GM19239 (cell line): ENCODE measurements at regions not wholly inside any gene's neighbourhood (a gene's known extent, or its start where the extent isn't known, plus 50 kb on each side); places are given as distances from the start of the nearest gene placed in this dataset.

ENCODE experiments used
- DNase-seq: peaks from one replicate; pipeline ENCODE4 v3.0.0; 2011; ENCODE audit warnings: low spot score; ENCODE audit not compliant: insufficient read length
- FAIRE-seq: peaks from 2 replicates; lab custom pipeline; 2011; peaks lifted over from hg19 to GRCh38; lab: Jason Lieb, UNC

DNA sequence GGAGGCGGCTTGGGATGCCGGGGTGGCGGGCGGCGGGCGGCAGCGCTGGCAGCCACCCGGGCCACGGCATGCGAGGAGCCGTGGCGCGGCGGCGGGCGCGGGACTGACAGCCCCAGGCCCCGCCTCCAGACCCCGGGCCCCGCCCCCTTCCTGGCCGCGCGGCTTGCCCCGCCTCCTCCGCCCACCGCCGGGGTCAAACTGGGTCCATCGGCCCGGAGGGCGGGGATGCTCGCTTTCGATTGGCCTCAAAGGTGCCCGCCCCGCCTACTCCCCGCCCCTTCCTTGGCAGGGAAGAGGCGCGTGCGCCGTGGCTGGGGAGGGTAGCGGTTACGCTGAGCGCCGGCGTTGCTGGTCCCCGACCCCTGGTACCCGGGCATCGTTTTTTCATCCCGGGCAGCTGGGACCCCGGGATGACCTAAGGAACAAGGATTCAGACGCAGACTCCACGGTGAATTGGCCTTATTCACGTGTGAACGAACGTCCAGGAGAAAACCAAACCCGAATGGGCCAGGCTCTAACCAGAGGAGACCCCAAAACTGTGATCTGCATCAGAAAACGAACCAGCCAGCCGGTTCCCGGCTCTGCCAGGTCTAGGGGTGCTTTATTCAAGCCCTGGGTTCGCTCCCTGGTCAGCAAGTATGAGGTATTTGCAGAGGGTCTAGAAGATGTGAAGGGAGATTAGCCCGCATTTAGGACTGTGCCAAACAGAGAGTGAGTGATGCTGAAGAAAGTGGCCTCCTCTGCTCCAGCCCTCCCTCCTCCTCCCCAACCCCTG is 117.2 kb upstream of the GUCA2B start:
- DNase-seq (peak; percentile 97), FAIRE-seq (peak; percentile 89)

DNA sequence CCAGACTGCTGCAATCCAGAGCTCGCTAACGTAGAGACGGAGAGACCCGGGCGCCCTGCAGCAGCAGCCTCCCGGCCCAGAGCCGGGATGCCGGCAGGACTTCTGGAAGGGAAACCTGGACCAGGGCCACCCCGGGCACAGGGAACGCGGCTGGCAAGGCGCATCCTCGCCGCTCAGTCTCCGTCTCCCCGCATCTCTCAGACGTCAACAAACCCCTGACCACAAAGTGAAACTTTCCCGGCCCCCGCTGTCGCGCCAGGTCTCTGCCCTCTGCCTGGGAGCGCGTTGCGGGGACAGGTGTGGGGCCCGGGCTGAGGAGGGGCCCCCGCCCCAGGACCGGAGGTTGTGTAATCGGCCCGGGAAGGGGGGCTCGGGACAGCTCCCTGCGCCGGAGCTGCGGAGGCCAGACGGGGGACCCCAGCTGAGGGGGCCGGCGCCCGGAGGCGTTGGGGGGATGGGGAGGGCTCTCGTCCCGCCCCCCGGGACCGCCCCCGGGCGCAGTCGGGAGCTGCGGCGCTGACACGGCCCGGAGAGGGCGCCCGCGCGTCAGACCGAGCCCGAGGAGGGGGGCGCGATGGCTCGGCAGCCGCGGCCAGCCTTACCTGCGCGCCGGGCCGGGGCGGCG is 116.6 kb upstream of the HIVEP3 start:
- DNase-seq: peak; percentile 65
- no peak for FAIRE-seq

DNA sequence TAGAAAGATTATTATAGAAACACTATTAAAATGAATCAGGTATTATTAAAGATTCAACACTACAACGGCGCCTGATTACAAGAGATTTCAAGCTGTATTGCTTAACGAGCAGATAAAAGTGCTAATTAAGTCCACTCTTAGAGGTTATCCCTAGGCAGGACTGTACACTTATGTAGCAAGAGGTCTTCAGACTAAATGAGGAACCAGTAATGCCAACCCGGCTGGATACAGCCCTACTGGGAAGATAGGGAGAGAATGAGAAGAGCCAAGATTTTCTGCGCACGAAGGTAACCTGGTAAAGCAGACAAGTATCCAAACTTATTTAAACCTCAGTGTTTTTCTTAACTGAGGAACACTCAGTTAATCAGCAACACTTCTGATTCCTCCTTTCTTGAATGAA is 115.7 kb upstream of the HIVEP3 start:
- no peak for DNase-seq
- FAIRE-seq: no peak

DNA sequence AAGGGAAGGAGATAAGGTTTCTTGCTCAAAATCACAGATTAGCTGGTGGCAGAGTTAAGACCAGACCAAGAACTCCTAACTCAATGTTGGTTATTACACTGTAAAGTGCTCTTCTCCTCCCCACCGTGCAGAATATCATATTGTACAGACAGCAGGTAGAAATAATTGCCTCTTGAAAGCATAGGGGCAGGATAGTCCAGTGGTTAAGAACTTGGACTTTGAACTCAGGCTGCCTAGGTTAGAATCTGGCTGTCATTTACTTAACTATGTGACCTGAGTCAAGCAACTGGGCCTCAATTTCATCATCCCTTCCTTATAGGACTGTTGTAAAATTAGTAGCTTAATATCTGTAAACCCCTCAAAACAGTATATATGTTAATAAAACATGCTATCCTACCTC is 114.9 kb upstream of the HIVEP3 start:
- FAIRE-seq: peak; percentile 26
- no peak for DNase-seq

DNA sequence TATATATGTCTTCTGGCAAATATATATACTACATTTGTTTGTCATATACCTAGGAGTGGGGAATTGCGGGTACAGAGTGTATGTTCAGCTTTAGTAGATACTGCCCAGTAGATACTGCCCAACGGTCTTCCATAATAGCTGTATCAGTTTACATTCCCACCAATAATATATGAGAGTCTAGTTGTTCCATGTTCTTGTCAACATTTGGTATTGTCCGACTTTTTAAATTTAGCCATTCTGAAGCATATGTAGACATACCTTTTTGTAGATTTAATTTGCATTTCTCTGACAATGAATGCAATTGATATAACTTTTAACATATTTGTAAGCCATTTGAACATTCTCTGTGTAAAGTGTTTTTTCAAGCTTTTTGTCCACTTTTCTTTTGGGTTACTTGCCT is 99.0 kb upstream of the HIVEP3 start:
- DNase-seq (no peak), FAIRE-seq (no peak)

DNA sequence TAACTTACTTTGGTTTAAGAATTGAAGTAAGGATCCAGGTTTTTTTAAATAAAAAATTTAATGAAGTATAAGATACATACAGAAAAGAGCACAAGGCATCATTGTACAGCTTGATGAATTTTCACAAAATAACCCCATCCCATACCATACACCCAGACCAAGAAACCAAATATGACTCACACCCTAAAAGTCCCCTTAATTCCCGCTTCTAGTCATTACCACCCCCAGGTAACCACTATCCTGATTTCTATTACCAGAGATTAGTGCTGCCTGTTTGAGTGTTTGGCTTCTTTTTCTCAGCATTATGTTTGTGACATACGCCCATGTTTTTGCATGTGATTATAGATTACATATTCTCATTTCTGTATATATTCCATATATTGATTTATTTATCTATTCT is 98.5 kb upstream of the HIVEP3 start:
- DNase-seq (no peak), FAIRE-seq (peak; percentile 87)

GRCh38 chr1:42014823-42015222 is 96.1 kb upstream of the HIVEP3 start:
- FAIRE-seq (peak; percentile 35), DNase-seq (no peak)

DNA sequence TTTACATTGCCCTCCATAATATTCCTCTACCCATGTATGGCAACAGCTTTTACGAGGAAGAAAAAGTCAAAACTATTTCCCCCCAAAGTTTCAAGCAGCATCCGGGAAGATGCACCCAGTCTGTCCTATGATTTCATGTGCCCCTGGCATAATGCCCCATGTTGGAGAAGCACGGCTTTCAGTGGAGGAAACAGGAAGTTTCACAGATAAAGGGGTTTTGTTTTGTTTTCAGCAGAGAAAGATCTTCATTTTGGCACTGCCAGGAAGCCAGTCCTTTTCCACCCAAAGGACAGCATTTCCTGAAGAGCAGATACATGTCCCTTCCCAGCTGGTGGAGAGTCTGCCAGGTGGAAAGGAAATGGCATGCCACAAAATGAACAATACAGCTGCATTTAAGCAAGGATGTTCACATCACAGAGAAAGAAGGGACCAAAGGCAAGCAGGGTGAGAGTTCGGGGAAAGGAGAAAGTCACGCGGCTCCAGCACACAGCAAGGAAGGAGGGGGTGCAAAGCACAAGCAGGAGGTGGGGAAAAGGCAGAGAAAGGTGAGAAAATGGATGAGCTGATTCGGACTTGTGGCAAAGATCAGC is 95.3 kb upstream of the HIVEP3 start:
- DNase-seq (no peak), FAIRE-seq (peak; percentile 59)

- DNase-seq: no peak
- FAIRE-seq: peak; percentile 14
Measured at GRCh38 chr1:42012852-42013251, 94.1 kb upstream of the HIVEP3 start.

- DNase-seq: no peak
- FAIRE-seq: no peak
Measured at GRCh38 chr1:42010381-42010780, 91.7 kb upstream of the HIVEP3 start.

DNA sequence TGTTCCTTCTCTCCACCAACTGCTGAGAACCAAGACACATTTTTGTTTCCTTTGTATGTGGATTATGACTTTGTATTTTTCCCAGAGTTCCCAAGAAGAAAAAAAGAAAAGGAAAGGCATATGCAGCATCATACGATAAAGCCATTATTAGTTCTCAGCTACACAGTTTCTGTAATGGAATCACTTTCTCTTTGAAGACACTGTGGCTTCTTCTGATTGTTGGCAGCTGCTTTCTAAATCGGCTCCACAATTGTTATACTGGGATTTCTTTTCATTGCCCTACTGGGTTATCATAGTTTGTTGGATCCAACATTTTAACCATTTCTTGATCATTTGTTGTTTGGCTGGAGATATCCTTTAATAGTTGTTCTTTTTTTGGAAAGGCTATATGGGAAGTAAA is 89.5 kb upstream of the HIVEP3 start:
- no peak for FAIRE-seq
- no peak for DNase-seq

DNA sequence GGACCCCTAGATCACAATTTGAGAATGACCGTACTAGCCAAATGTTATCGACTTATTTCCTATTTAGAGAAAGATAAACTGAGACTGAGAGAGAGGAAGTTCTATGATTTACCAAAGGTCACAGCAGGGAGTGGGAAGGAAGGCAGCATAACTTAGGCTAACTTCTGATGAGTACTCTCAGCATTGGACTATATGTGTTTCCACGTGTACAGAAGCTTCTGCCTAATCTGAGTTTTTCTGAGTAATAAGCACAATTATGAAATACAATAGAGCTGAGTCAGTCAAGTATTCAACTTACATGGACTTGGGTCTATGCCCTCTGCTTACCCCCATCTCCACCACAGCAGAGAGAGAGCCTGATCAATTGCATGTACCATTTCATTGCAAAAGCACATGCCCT is 88.1 kb upstream of the HIVEP3 start:
- peak; percentile 57 for FAIRE-seq
- no peak for DNase-seq

GRCh38 chr1:42006093-42006492 is 87.4 kb upstream of the HIVEP3 start:
- DNase-seq (no peak), FAIRE-seq (peak; percentile 80)

DNA sequence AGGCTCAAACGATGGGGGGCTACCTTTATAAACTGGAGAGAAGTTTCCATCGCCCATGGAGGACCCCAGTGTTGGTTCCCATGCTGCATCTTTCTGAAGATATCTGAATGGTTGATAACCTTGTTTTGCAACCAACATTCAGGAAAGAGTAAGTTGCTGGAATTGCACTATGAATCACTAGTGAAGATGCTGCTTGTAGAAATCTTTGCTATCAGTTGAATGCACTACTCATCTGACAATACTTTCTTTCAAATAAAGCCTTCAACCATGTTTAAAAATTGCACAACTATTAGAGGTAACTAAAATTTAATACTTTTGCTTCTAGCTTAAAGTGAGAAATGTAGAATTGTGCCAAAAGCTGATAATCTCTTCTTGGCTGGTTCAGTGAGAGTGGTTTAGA is 86.8 kb upstream of the HIVEP3 start:
- no peak for FAIRE-seq

DNA sequence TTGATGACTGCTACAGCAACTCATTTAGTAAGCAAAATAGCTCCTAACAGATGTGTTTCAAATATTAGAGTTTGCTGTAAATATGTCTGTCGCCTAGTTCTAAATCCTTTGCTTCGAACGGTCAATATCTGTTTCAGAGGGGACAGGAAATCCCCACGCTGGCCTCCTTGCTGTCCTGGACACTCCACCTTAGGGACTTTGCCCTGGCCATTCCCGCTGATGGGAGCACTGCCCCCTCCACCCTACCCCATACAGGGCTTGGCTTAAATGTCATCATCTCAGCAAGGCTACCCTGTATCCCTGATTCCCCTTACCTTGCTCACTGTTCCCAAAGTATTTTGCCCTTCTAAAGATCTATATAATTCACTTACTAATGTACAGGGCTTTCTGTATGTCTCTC is 86.1 kb upstream of the HIVEP3 start:
- no peak for FAIRE-seq
- DNase-seq: no peak

More for the DNA sequence above, 86.8 kb upstream of the HIVEP3 start:
- DNase-seq: no peak

DNA sequence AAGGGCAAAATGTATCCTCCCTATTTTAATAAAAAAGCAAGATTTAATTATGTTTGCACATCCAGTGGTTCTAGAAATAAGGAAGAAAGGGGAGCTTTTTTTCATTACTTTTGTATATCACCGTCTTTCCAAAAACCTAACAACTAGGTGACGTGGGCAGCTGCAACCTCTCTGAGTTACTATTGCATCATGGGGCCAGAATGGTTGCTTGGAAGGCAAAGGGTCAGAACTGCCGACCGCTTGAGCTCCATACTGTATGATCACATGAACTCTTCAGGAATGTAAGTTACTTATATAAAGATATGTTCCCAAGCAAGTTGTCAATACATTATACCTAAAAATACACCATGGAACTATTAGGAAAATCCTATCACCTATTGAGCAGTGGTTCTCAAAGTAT is 85.6 kb upstream of the HIVEP3 start:
- no peak for FAIRE-seq
- DNase-seq: no peak

GRCh38 chr1:42003433-42003832 is 84.7 kb upstream of the HIVEP3 start:
- DNase-seq (no peak), FAIRE-seq (no peak)

GRCh38 chr1:42002220-42002619 is 83.5 kb upstream of the HIVEP3 start:
- no peak for FAIRE-seq
- DNase-seq: no peak

GRCh38 chr1:42000766-42001165 is 82.0 kb upstream of the HIVEP3 start:
- DNase-seq (no peak), FAIRE-seq (peak; percentile 14)

- DNase-seq: no peak
- FAIRE-seq: no peak
Measured at GRCh38 chr1:41999884-42000283, 81.2 kb upstream of the HIVEP3 start.

DNA sequence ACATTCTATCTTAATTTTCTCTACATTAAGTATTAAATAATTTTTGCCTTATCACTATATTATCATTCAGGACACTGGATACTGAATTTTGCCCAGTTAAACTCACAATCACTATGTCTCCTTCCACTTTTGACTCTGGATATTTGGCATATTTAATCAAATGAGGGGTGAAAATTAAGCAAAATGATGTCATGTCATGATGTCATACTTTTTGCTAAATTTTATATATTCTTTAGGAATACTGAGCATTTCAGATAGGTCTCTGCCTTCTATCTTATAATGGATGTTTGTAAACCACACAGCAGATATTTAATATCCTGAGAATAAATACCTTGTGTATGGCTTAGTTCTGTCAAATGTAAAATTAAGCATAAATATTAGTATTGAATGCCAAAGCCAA is 79.5 kb upstream of the HIVEP3 start:
- FAIRE-seq (no peak), DNase-seq (no peak)

DNA sequence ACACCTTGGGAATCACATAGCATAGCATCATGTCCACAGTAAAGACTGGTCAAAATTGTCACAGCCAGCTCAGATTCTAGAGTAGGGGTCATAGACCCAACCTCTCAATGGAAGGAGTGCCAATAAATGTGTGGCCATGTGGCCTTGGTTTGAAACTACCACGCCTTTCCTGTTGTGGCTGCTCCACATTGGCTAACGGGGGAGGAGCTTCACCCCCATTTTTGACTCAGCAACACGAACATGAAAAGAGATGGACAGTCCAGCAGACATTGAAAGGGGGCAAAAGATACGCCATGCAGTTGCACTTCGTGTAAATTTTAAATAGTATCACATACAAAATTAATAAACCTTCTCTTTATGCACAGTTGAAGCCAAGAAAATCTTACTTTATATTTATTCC is 78.4 kb upstream of the HIVEP3 start:
- FAIRE-seq (no peak), DNase-seq (no peak)
